Caco-2 (cell line): ENCODE measurements at regions not wholly inside any gene's neighbourhood (a gene's known extent, or its start where the extent isn't known, plus 50 kb on each side); places are given as distances from the start of the nearest gene placed in this dataset.

Experiments used
- BruUV-seq: library from RNA; stranded (reverse); fragments of 400-500 nt; replicated peaks from 2 replicates; lab custom pipeline; 2021; lab: Mats Ljungman, UMichigan
- CTCF ChIA-PET: fragments of 300-600 bp; sonication (Branson Sonifier 250); formaldehyde crosslinking; loops from one replicate; lab custom pipeline; 2022; ENCODE audit warnings: antibody characterized with exemption; lab: Charles Lee
- POLR2A ChIA-PET: fragments of 300-600 bp; sonication (Branson Sonifier 250); formaldehyde crosslinking; loops from one replicate; lab custom pipeline; 2022; ENCODE audit warnings: antibody characterized with exemption; lab: Charles Lee
- DNase-seq, 2 experiments: peaks; one replicate each; pipeline versions ENCODE4 v3.0.0 to v3.0.0-alpha.2; 2020 to 2022
- H3K27me3 ChIP-seq: replicated peaks from 2 replicates; pipeline ENCODE4 v1.6.0; 2011; ENCODE audit warnings: low read length; ENCODE audit not compliant: control insufficient read depth, insufficient read depth
- H3K36me3 ChIP-seq: 2 replicates; pipeline ENCODE4 v1.5.1; 2011; ENCODE audit warnings: low read length; ENCODE audit not compliant: control insufficient read depth, insufficient read depth
- H3K4me1 ChIP-seq: fragments of 250-450 bp; sonication (Bioruptor Pico); 2 replicates; pipeline ENCODE4 v1.5.1; 2020; ENCODE audit warnings: mild to moderate bottlenecking
- H3K4me3 ChIP-seq: 2 replicates; pipeline ENCODE4 v1.5.1; 2011; ENCODE audit warnings: low read depth, mild to moderate bottlenecking, control low read depth, low read length
- H3K9me3 ChIP-seq: fragments of 250-450 bp; sonication (Bioruptor Pico); 2 replicates; pipeline ENCODE4 v1.5.1; 2020; ENCODE audit warnings: mild to moderate bottlenecking, moderate library complexity
- H3K27ac Mint-ChIP-seq: one replicate; pipeline ENCODE4 v1.8.0; 2022; ENCODE audit warnings: mixed read lengths; ENCODE audit not compliant: unreplicated experiment
- H3K27me3 Mint-ChIP-seq: one replicate; pipeline ENCODE4 v1.8.0; 2022; ENCODE audit warnings: mixed read lengths; ENCODE audit not compliant: insufficient read depth, unreplicated experiment
- H3K36me3 Mint-ChIP-seq: one replicate; pipeline ENCODE4 v1.8.0; 2022; ENCODE audit warnings: mild to moderate bottlenecking, mixed read lengths; ENCODE audit not compliant: insufficient read depth, unreplicated experiment
- H3K4me1 Mint-ChIP-seq: one replicate; pipeline ENCODE4 v1.8.0; 2022; ENCODE audit warnings: low read depth, mixed read lengths; ENCODE audit not compliant: unreplicated experiment
- H3K4me3 Mint-ChIP-seq: one replicate; pipeline ENCODE4 v1.8.0; 2022; ENCODE audit warnings: mild to moderate bottlenecking, moderate library complexity, mixed read lengths; ENCODE audit not compliant: unreplicated experiment
- H3K9me3 Mint-ChIP-seq: one replicate; pipeline ENCODE4 v1.8.0; 2022; ENCODE audit warnings: mixed read lengths; ENCODE audit not compliant: unreplicated experiment
- CTCF ChIP-seq, 2 experiments: fragments of 200-600 bp in 1 of 2; IDR thresholded peaks; 1 replicate in 1 of 2; 2 replicates in 1 of 2; pipeline versions ENCODE4 v1.5.1 to v1.8.0; 2011 to 2022; ENCODE audit warnings: antibody characterized with exemption in 1 of 2, control low read depth in 1 of 2, inconsistent platforms in 1 of 2, low read depth in 1 of 2, low read length in 1 of 2, mild to moderate bottlenecking in 1 of 2, moderate library complexity in 1 of 2; ENCODE audit not compliant: insufficient read depth in 1 of 2, severe bottlenecking in 1 of 2, unreplicated experiment in 1 of 2
- intact Hi-C: fragments of 100-400 bp; cut with micrococcal nuclease; formaldehyde crosslinking; loops from one replicate; pipeline ENCODE4 v1.10.0; 2022; ENCODE audit not compliant: unreplicated experiment

GRCh38 chr12:127923501-127923900 is 343.5 kb upstream of the TMEM132C start:
- POLR2A ChIA-PET = no interaction called here
- CTCF ChIA-PET = no interaction called here
- no peak overlapping the region for H3K27ac Mint-ChIP-seq
- no peak overlapping the region for H3K4me3 Mint-ChIP-seq
- H3K36me3 Mint-ChIP-seq = no peaks in the 10 kb centered on the region
- H3K36me3 ChIP-seq = no peaks in the 10 kb centered on the region
- H3K4me3 ChIP-seq = no peak overlapping the region
- BruUV-seq = no TSS peak
- intact Hi-C loops = no loop called here
- no peaks in the 10 kb centered on the region for H3K27me3 ChIP-seq
- no peaks in the 10 kb centered on the region for H3K4me1 ChIP-seq
- no peaks in the 10 kb centered on the region for H3K9me3 ChIP-seq
- DNase-seq = no peak
- no peak for TF ChIP-seq CTCF (IDR thresholded peaks at IDR 0.05; ENCODE audit: insufficient read depth in 1 of 2, low read depth in 1 of 2, low read length in 1 of 2, severe bottlenecking in 1 of 2, unreplicated experiment in 1 of 2)
- H3K4me1 Mint-ChIP-seq = no peaks in the 10 kb centered on the region
- H3K9me3 Mint-ChIP-seq = no peaks in the 10 kb centered on the region
- H3K27me3 Mint-ChIP-seq = no peaks in the 10 kb centered on the region

GRCh38 chr12:127925971-127926370 is 341.0 kb upstream of the TMEM132C start:
- H3K4me1 ChIP-seq = no peaks in the 10 kb centered on the region
- peak in 1 of 2 experiments; percentile 7 for TF ChIP-seq CTCF (IDR thresholded peaks at IDR 0.05; ENCODE audit: insufficient read depth in 1 of 2, low read depth in 1 of 2, low read length in 1 of 2, severe bottlenecking in 1 of 2, unreplicated experiment in 1 of 2)
- Mint-ChIP-seq H3K27me3 (peaks cover 3% of the 10 kb centered on the region), H3K27ac (no peak overlapping the region), H3K4me3 (no peak overlapping the region), H3K9me3 (no peaks in the 10 kb centered on the region), H3K4me1 (no peaks in the 10 kb centered on the region), H3K36me3 (no peaks in the 10 kb centered on the region)
- POLR2A ChIA-PET = no interaction called here
- DNase-seq = peak in 1 of 2 experiments; percentile 4
- CTCF ChIA-PET = no interaction called here
- no peaks in the 10 kb centered on the region for H3K27me3 ChIP-seq
- no TSS peak for BruUV-seq
- H3K36me3 ChIP-seq = no peaks in the 10 kb centered on the region
- no peak overlapping the region for H3K4me3 ChIP-seq
- no peaks in the 10 kb centered on the region for H3K9me3 ChIP-seq
- intact Hi-C loops = no loop called here

- ChIA-PET CTCF (no interaction called here), POLR2A (no interaction called here)
- Mint-ChIP-seq H3K9me3 (no peaks in the 10 kb centered on the region), H3K27ac (no peak overlapping the region), H3K4me3 (no peak overlapping the region), H3K36me3 (no peaks in the 10 kb centered on the region), H3K27me3 (peaks cover 3% of the 10 kb centered on the region), H3K4me1 (no peaks in the 10 kb centered on the region)
- DNase-seq = no peak
- no peaks in the 10 kb centered on the region for H3K9me3 ChIP-seq
- intact Hi-C loops = no loop called here
- no peaks in the 10 kb centered on the region for H3K27me3 ChIP-seq
- H3K4me3 ChIP-seq = no peak overlapping the region
- no peak for TF ChIP-seq CTCF (IDR thresholded peaks at IDR 0.05; ENCODE audit: insufficient read depth in 1 of 2, low read depth in 1 of 2, low read length in 1 of 2, severe bottlenecking in 1 of 2, unreplicated experiment in 1 of 2)
- H3K4me1 ChIP-seq = no peaks in the 10 kb centered on the region
- H3K36me3 ChIP-seq = no peaks in the 10 kb centered on the region
- no TSS peak for BruUV-seq
These were observed 338.8 kb upstream of the TMEM132C start for GRCh38 chr12:127928178-127928577.
